ENCODE measurements at regions not wholly inside any gene's neighbourhood (a gene's known extent, or its start where the extent isn't known, plus 50 kb on each side); places are given as distances from the start of the nearest gene placed in this dataset.

DNA sequence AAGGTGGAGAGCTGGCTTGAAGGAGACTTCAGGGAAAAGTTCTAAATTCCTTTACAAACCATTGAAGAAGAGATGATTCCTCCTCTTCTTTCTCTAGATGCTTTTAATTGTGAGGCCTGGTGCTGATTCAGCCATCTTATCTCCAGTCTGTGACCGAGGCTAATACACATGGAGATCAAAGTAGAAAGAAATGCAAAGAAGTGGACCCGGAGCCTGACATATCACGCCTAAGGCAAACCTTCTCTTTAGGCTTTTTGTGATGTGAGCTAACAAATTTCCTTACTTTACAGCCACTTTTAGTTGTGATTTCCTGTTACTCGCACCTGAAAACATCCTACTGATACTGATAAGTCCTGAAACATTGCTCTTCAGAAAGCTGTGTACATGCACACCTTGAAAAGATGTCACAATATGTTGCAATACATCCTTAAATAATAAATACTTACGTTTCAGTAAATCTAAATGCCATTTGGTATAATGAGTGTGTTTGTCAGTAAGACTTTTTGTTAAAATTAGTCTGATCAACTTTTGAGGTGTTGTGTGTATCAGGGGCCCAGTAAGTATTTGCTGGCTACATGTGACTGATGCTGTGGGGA lies 192.4 kb downstream of the BAMBI start:
- no peaks in the 10 kb centered on the region for H3K36me3 Mint-ChIP-seq (ENCODE audit: insufficient read depth)
- peaks cover 2% of the 10 kb centered on the region for H3K4me1 Mint-ChIP-seq (ENCODE audit: low read depth)
- no peaks in the 10 kb centered on the region for H3K9me3 Mint-ChIP-seq (ENCODE audit: low read depth)
- H3K27me3 Mint-ChIP-seq: no peaks in the 10 kb centered on the region
- H3K27ac Mint-ChIP-seq: no peak overlapping the region
- H3K4me3 Mint-ChIP-seq (ENCODE audit: low read depth): no peak overlapping the region
- TF ChIP-seq CTCF (IDR thresholded peaks at IDR 0.05; ENCODE audit: unreplicated experiment): no peak
- no peak for DNase-seq (ENCODE audit: low spot score, unreplicated experiment)

DNA sequence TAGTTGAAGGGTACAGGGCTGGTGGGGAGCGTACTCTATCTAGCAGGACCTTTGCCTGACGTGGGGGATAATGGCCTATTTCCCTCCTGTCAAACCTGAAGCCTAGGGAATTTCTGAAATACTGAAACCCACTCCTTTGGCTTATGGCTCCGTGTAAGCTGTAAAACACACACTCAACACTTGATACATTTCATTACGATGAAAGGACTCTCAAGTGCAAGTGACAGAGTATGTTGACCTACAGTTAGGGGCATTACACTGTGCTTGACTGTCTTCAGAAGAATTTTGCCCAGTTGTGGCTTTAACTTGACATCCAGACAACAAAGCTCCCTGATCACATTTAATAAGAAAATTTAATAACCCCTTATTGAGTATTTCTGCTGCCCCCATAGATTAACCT lies 194.3 kb downstream of the BAMBI start:
- H3K4me1 Mint-ChIP-seq (ENCODE audit: low read depth): peaks cover 6% of the 10 kb centered on the region
- no peaks in the 10 kb centered on the region for H3K36me3 Mint-ChIP-seq (ENCODE audit: insufficient read depth)
- H3K4me3 Mint-ChIP-seq (ENCODE audit: low read depth): no peak overlapping the region
- H3K9me3 Mint-ChIP-seq (ENCODE audit: low read depth): no peaks in the 10 kb centered on the region
- TF ChIP-seq CTCF (IDR thresholded peaks at IDR 0.05; ENCODE audit: unreplicated experiment): no peak
- no peak for DNase-seq (ENCODE audit: low spot score, unreplicated experiment)
- H3K27ac Mint-ChIP-seq: no peak overlapping the region
- no peaks in the 10 kb centered on the region for H3K27me3 Mint-ChIP-seq

DNA sequence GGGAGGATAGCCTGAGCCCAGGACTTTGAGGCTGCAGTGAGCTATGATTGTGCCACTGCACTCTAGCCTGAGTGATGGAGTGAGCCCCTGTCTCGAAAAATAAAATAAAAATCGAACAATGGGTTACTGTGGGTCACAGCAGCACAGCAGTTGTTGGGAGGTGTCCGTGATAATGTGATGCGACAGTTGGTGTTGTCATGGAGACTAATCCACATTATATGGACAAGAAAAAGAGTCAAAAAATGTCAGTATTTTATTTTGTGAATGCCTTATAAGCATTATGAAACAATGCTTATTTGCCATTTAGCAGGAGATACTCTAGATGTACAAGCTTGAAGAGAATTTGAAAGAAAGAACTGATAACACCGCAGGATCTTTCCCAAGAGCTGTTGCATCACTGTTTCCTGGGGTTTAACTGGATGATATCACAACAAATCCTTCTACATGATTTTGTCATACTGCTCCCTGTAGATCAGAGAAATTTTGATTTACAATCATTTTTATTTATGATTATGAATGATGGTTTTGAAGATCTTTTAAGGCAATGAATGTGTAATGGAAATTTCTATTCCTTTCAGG lies 195.4 kb downstream of the BAMBI start:
- no peak for TF ChIP-seq CTCF (IDR thresholded peaks at IDR 0.05; ENCODE audit: unreplicated experiment)
- Mint-ChIP-seq H3K4me1 (ENCODE audit: low read depth) (peaks cover 7% of the 10 kb centered on the region), H3K27ac (no peak overlapping the region), H3K36me3 (ENCODE audit: insufficient read depth) (no peaks in the 10 kb centered on the region), H3K27me3 (no peaks in the 10 kb centered on the region), H3K9me3 (ENCODE audit: low read depth) (no peaks in the 10 kb centered on the region), H3K4me3 (ENCODE audit: low read depth) (no peak overlapping the region)
- no peak for DNase-seq (ENCODE audit: low spot score, unreplicated experiment)

DNA sequence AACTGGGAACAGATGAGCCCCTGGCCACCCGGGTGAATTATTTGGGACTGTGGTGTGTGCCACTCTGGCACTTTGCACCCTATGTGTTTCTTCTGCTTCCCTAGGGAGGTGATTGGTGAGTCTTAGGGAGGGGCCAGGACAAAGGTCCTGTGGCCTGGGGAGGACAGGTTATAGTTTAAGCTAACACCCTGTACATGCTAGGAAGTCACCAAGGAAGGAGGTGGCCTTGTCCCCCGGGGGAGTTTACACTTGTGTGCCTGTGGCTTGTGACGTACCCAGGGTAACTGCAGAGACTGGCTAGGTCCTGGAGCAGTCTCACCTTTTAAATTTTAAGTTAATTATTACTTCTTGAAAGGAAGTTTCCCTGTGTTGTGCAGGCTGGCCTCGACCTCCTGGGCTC lies 196.2 kb downstream of the BAMBI start:
- Mint-ChIP-seq H3K27me3 (no peaks in the 10 kb centered on the region), H3K9me3 (ENCODE audit: low read depth) (no peaks in the 10 kb centered on the region), H3K4me1 (ENCODE audit: low read depth) (peaks cover 14% of the 10 kb centered on the region), H3K4me3 (ENCODE audit: low read depth) (no peak overlapping the region), H3K36me3 (ENCODE audit: insufficient read depth) (no peaks in the 10 kb centered on the region), H3K27ac (no peak overlapping the region)
- TF ChIP-seq CTCF (IDR thresholded peaks at IDR 0.05; ENCODE audit: unreplicated experiment): no peak
- DNase-seq (ENCODE audit: low spot score, unreplicated experiment): no peak

DNA sequence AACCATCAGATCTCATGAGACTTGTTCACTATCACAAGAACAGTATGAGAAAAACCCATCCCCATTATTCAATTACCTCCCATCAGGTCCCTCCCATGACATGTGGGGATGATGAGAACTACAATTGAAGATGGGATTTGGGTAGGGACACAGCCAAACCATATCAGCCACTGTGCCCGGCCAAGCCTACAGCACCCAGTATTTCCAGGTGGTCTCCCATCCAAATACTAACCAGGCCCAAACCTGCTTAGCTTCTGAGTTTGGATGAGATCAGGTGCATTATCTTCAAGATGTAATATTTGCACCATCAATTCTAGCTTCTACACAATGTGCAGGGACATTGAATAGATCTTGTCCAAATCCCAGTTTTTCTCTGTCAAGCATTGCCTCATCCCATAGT lies 196.9 kb downstream of the BAMBI start:
- Mint-ChIP-seq H3K9me3 (ENCODE audit: low read depth) (no peaks in the 10 kb centered on the region), H3K36me3 (ENCODE audit: insufficient read depth) (no peaks in the 10 kb centered on the region), H3K4me3 (ENCODE audit: low read depth) (no peak overlapping the region), H3K4me1 (ENCODE audit: low read depth) (peaks cover 18% of the 10 kb centered on the region), H3K27ac (no peak overlapping the region), H3K27me3 (no peaks in the 10 kb centered on the region)
- no peak for TF ChIP-seq CTCF (IDR thresholded peaks at IDR 0.05; ENCODE audit: unreplicated experiment)
- DNase-seq (ENCODE audit: low spot score, unreplicated experiment): no peak

Measured in progenitor cell of endocrine pancreas (in vitro differentiated cells).